HG03135 (cell line): ENCODE measurements at regions not wholly inside any gene's neighbourhood (a gene's known extent, or its start where the extent isn't known, plus 50 kb on each side); places are given as distances from the start of the nearest gene placed in this dataset.
"Not testable (repeated sequence)": the region's sequence is repeated elsewhere in the genome, so short reads cannot be mapped to it uniquely, and the experiment has no call there.

Experiments
- ATAC-seq: cut with Tn5 transposase; IDR thresholded peaks from one replicate; pipeline ENCODE4 v1.9.1; 2021; ENCODE audit warnings: mild to moderate bottlenecking, moderate library complexity; ENCODE audit not compliant: unreplicated experiment

GRCh38 chr6:18586133-18586532, 199.0 kb downstream of the RNF144B start:
- ATAC-seq, result no peak

DNA sequence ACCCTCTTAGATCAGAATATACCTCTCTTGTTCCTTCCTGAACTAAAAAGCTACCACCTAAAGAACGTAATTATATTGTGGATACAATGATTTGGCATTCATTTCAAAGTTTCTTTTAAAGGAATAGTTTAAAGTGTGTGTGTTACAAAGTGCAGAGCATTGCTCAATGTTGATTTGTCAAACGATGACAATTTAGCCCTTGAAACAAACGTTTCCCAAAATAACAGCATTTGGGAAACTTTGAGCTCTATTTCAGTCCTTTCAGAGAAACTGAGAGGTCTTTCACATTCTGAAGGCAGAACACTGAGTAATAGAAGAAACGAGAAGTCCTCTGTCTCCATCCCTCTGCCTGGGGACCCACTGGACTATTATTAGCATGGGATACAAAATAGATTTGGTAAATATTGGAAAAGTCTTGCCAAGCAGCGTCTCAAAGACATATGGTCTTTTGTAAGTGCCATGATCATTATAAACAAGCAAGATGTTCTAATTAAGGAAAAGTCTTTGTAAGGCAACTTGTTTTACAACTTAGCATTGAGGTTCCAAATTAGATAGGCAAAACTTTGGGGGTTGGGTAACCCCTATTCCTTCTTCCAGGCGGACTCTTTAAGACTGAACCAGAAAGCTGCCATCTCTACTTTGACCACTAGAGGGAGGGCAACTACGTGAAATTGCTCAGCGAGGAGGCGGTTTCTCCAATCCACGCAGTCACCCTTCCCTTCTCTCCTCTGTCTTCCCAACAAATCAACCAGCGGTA, 208.8 kb downstream of the RNF144B start:
- peak; percentile 79 for ATAC-seq

DNA sequence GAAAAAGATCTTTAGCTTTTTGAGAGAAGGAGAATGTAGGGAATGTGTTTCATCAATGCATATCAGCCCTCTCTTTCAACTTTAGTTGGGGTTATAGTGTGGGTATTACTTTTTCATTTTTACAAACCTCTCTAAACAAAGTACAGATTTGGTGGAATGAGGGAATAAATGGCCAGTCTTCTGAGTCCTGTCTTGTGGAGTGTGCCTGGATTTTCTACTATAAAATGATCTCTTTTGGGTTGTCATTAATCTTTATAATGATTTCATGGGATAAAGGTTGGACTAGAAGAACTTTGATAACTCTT, 209.3 kb downstream of the RNF144B start:
- no peak for ATAC-seq

- no peak for ATAC-seq
Measured at GRCh38 chr6:18598551-18599264, 211.6 kb downstream of the RNF144B start.

DNA sequence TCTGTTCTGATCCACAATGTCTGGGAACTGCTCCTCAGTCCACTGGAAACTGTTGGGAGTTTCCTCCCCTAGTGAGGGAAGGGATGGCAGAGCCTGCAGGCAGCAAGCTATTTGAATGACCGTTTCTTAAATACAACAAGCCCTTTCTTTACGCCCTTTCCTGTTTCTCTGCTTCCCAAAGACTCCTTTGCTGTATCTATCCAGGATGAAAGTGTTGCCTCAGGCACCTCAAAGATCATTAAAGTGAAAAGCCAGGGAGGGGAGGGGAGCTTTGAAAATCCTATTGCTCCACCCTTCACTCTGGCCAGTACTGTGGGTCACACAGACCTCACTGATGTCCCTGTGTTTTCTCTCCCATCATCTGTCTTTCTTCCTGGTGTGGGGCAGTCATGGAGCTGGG, 213.1 kb downstream of the RNF144B start:
- no peak for ATAC-seq

GRCh38 chr6:18601516-18602020, 214.4 kb downstream of the RNF144B start:
- no peak for ATAC-seq

GRCh38 chr6:18602931-18603330, 215.8 kb downstream of the RNF144B start:
- no peak for ATAC-seq

DNA sequence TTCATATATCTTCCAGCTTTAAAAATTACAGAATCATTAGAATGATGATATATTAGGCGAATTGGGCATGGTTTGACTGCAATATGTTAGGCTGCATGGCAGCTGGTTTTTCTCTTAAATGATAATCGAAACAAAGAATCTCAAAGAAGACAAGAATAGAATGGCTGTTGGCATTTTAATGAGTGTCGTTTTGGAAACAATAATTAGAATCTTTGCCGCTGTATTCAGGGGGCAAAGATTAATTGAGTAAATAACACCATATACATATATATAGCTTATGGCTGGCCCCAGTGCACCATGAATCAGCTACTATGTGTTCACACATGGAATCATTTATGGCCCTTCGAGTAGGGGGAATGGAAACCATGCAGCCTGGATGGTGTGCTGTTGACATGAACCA, 216.2 kb downstream of the RNF144B start:
- ATAC-seq, result no peak

- no peak for ATAC-seq
Measured at GRCh38 chr6:18605841-18606240, 218.7 kb downstream of the RNF144B start.

- ATAC-seq, result no peak
Measured at GRCh38 chr6:18609715-18610114, 222.6 kb downstream of the RNF144B start.

GRCh38 chr6:18613319-18613925, 226.3 kb downstream of the RNF144B start:
- ATAC-seq, result no peak

DNA sequence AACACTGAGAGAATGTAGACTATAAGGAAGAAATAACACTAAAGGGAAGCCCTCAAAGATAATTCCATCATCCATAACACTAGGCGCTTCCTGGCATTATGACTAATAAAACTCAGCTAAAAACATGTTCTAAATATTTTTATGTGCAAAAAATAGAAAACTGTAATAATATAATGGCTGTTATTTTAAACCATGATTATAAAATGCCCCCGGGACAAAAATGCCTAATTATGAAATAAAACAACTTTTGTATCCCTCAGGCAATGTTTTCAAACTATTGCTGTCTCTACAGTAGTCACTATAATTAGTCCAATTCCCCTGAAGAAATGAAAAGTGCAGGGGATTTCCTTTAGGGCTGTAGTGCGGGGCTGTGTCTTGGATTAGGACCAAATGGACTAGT, 242.4 kb downstream of the RNF144B start:
- no peak for ATAC-seq

GRCh38 chr6:18632670-18633410, 245.7 kb downstream of the RNF144B start:
- ATAC-seq, result no peak

DNA sequence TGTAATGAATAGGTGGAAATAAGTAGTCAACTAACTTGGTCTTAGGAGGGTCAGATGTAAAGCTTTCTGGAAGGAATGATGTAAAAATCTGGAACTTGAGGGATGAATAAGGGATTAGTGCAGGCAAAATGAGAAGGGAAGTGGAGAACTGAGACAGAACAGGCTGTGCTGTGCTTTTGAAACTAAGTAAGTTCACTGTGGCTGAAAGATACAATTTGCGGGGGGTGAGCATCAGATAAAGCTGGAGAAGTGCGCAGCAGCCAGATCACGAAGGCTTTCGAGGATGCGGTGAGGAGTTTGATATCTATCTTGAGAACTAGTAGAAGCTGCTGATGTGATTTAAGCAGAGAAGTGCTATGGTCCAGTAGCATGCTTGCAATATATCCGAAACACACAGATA, 247.8 kb downstream of the RNF144B start:
- ATAC-seq, result no peak

- ATAC-seq, result no peak
Measured at GRCh38 chr6:18640134-18640533, 253.0 kb downstream of the RNF144B start.

DNA sequence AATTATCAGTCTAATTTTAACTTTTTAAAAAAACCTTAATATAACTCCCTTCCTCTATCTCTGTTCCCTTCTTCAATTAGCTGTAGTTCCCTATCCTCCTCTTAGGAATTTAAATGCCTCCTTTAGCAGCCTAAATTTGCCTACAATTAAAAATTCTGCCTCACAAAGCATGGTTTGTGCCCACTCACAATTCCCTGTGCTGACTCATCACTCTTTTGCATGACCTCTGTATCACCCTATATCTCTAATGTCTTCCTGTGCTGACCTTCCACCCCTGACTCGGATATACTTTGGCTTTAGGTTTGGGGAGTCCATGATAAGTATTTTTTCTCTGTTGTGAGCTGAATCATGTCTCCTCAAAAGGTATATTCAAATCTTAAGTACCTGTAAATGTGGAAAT, 253.6 kb downstream of the RNF144B start:
- no peak for ATAC-seq

DNA sequence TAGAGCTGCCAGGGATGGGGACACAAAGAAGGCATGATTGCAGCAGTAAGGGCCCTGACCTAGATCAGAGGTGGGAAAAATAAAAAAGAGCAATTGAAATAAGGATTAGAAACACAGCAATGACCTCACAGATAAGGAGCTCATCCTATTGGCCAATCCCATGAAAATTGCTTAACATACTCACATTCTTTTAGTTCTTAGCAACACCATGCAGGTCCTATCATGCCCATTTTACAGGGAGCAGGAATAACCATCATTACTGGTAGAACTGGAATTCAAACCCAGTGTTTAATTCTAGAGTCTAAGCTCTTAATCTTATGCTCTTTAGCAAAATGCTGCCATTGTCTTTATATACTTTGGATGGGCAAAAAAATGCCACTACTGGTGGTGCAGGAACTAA, 267.7 kb downstream of the RNF144B start:
- no peak for ATAC-seq

- ATAC-seq, result no peak
Measured at GRCh38 chr6:18656506-18656905, 269.4 kb downstream of the RNF144B start.

DNA sequence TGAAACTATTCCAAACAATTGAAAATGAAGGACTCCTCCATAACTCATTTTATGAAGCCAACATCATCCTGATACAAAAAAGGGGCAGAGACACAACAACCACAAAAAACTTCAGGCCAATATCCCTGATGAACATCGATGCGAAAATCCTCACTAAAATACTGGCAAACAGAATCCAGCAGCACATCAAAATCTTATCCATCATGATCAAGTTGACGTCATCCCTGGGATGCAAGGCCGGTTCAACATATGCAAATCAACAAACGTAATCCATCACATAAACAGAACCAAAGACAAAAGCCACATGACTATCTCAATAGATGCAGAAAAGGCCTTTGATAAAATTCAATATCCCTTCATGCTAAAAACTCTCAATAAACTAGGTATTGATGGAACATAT, 272.8 kb downstream of the RNF144B start:
- ATAC-seq, result not testable (repeated sequence)

DNA sequence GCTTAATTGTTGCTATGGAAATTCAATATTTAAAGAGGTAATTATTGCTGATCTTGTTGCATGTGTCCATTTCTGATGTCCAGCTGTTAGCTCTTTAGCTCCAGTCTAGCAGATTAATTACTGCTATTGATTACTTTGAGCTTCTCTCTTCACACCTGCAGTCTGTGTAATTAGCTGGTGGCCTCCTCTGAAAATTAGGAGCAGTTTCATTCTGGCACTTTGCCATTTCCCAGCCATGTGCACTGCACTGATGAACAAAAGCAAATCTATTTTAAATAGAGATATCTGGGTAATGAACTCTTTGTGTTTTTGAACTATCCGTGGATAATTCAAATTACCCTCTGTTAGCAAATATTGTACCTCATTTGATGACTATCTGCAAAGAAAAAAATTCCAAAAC, 275.9 kb downstream of the RNF144B start:
- ATAC-seq, result no peak

DNA sequence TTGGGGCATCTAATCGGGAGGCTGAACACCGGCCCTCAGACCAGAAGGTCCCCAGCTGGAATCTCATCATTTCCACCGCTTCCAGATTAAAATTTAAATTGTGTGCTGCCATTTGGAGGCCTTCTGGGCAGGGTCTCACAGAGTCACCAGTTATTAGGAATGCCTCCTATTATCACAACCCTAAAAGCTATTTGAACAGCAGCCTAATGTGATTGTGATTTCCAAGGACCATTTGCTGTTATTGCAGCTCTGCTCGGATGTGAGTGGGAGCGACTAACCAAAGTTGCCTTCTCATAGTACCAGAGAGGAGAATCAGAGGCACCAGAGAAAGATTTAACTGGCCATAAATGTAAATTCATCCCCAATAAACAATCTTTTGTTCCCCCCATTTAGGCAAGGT, 277.3 kb downstream of the RNF144B start:
- ATAC-seq, result no peak
